B cell (primary cell): ENCODE measurements at regions not wholly inside any gene's neighbourhood (a gene's known extent, or its start where the extent isn't known, plus 50 kb on each side); places are given as distances from the start of the nearest gene placed in this dataset.

ENCODE experiments used
- ATAC-seq: fragments of 200-7000 bp; cut with Tn5 transposase; one replicate; pipeline ENCODE4 v1.10.0; 2021; ENCODE audit warnings: low read depth, mild to moderate bottlenecking, moderate number of reproducible peaks, moderate library complexity
- CTCF ChIA-PET: fragments of 350-600 bp; sonication (Branson Sonifier 250); formaldehyde crosslinking; loops from one replicate; lab custom pipeline; 2021; ENCODE audit warnings: antibody characterized with exemption, inconsistent platforms; lab: Charles Lee
- POLR2A ChIA-PET: fragments of 350-600 bp; sonication (Branson Sonifier 250); formaldehyde crosslinking; loops from one replicate; lab custom pipeline; 2021; ENCODE audit warnings: antibody characterized with exemption; lab: Charles Lee
- DNase-seq: peaks from one replicate; pipeline ENCODE4 v3.0.0; 2013
- H2AFZ ChIP-seq: 2 replicates; pipeline ENCODE4 v1.6.1; 2012; ENCODE audit warnings: mild to moderate bottlenecking, low read depth, low read length; ENCODE audit not compliant: insufficient read depth, poor library complexity, severe bottlenecking
- H3K27ac ChIP-seq, 2 donors: 1 replicate in 1 of 2; 2 replicates in 1 of 2; pipeline ENCODE4 v1.5.1; 2012 to 2013; ENCODE audit warnings: low read length in 2 of 2, mild to moderate bottlenecking in 2 of 2, moderate library complexity in 1 of 2
- H3K27me3 ChIP-seq, 4 experiments: fragments of 200-600 bp in 1 of 4; sonication (generic) in 1 of 4; replicated peaks in 1 of 4; 1 replicate in 2 of 4; 2 replicates in 2 of 4; pipeline versions ENCODE4 v1.6.1 to v1.7.0; 2013 to 2016; ENCODE audit warnings: low read length in 3 of 4, mild to moderate bottlenecking in 2 of 4, mixed read lengths in 1 of 4, moderate library complexity in 1 of 4; ENCODE audit not compliant: insufficient read depth in 4 of 4, control insufficient read depth in 3 of 4; ENCODE audit errors: control extremely low read depth in 1 of 4
- H3K36me3 ChIP-seq, 2 experiments: replicated peaks in 1 of 2; 1 replicate in 1 of 2; 2 replicates in 1 of 2; pipeline versions ENCODE4 v1.6.1 to v1.7.1; 2013; ENCODE audit warnings: low read length in 1 of 2; ENCODE audit not compliant: insufficient read depth in 2 of 2, control insufficient read depth in 1 of 2; ENCODE audit errors: control extremely low read depth in 1 of 2, extremely low read depth in 1 of 2
- H3K4me1 ChIP-seq, 2 donors: fragments of 200-600 bp in 1 of 2; sonication (generic) in 1 of 2; 1 replicate in 1 of 2; 2 replicates in 1 of 2; pipeline versions ENCODE4 v1.5.1 to v1.6.1; 2013 to 2017; ENCODE audit warnings: low read length in 2 of 2; ENCODE audit not compliant: control insufficient read depth in 2 of 2, insufficient read depth in 2 of 2
- H3K4me2 ChIP-seq: replicated peaks from 2 replicates; pipeline ENCODE3; 2012; ENCODE audit warnings: mild to moderate bottlenecking, low read depth, low read length; ENCODE audit not compliant: poor library complexity, severe bottlenecking
- H3K4me3 ChIP-seq, 5 experiments: fragments of 200-600 bp in 1 of 5; sonication (generic) in 1 of 5; 1 replicate in 3 of 5; 2 replicates in 2 of 5; pipeline versions ENCODE4 v1.5.1 to v1.7.0; 2011 to 2016; ENCODE audit warnings: low read length in 4 of 5, mild to moderate bottlenecking in 4 of 5, low read depth in 2 of 5, control low read depth in 1 of 5, moderate library complexity in 1 of 5; ENCODE audit not compliant: insufficient read depth in 1 of 5; ENCODE audit errors: control extremely low read depth in 1 of 5, extremely low read depth in 1 of 5
- H3K79me2 ChIP-seq: fragments of 200-600 bp; sonication (generic); one replicate; pipeline ENCODE4 v1.6.0; 2016; ENCODE audit warnings: low read length; ENCODE audit not compliant: control insufficient read depth, insufficient read depth
- H3K9ac ChIP-seq: fragments of 200-600 bp; sonication (generic); 2 replicates; pipeline ENCODE4 v1.6.1; 2017; ENCODE audit warnings: mild to moderate bottlenecking, low read length, moderate library complexity
- H3K9me3 ChIP-seq, 3 donors: one replicate each; pipeline versions ENCODE4 v1.6.1 to v1.7.1; 2013; ENCODE audit warnings: low read length in 2 of 3; ENCODE audit not compliant: control insufficient read depth in 2 of 3, insufficient read depth in 1 of 3; ENCODE audit errors: control extremely low read depth in 1 of 3
- H4K20me1 ChIP-seq: 2 replicates; pipeline ENCODE4 v1.6.0; 2012; ENCODE audit warnings: mild to moderate bottlenecking, low read length; ENCODE audit not compliant: insufficient read depth, control insufficient read depth, poor library complexity, severe bottlenecking
- H3K27ac Mint-ChIP-seq: one replicate; pipeline ENCODE4 v1.8.0; 2021; ENCODE audit warnings: mixed read lengths
- H3K27me3 Mint-ChIP-seq: one replicate; pipeline ENCODE4 v1.8.0; 2021; ENCODE audit warnings: mixed read lengths
- H3K4me1 Mint-ChIP-seq: one replicate; pipeline ENCODE4 v1.8.0; 2021; ENCODE audit warnings: mixed read lengths
- H3K4me3 Mint-ChIP-seq: one replicate; pipeline ENCODE4 v1.8.0; 2021; ENCODE audit warnings: mixed read lengths
- H3K9me3 Mint-ChIP-seq: one replicate; pipeline ENCODE4 v1.8.0; 2022; ENCODE audit warnings: mixed read lengths; ENCODE audit not compliant: insufficient read depth
- EZH2 ChIP-seq: IDR thresholded peaks from 2 replicates; pipeline ENCODE4 v1.6.1; 2012; ENCODE audit warnings: borderline replicate concordance, low read depth, mild to moderate bottlenecking, moderate library complexity, low read length; ENCODE audit not compliant: insufficient read depth, poor library complexity, severe bottlenecking
- WGBS: methylation state at CpG from one replicate; pipeline ENCODE4 v1.1.5; 2013; ENCODE audit warnings: missing lambda C conversion rate; ENCODE audit not compliant: insufficient coverage; 5-methylcytosine and 5-hydroxymethylcytosine counted together
- intact Hi-C: fragments of 100-400 bp; cut with micrococcal nuclease; formaldehyde crosslinking; loops from one replicate; pipeline ENCODE4 v1.10.0; 2022
- TF ChIP-seq, protein P1 (sequence below): fragments of 200-600 bp; IDR thresholded peaks from one replicate; pipeline ENCODE4 v1.8.0; 2022; ENCODE audit warnings: antibody characterized with exemption, mild to moderate bottlenecking

DNA sequence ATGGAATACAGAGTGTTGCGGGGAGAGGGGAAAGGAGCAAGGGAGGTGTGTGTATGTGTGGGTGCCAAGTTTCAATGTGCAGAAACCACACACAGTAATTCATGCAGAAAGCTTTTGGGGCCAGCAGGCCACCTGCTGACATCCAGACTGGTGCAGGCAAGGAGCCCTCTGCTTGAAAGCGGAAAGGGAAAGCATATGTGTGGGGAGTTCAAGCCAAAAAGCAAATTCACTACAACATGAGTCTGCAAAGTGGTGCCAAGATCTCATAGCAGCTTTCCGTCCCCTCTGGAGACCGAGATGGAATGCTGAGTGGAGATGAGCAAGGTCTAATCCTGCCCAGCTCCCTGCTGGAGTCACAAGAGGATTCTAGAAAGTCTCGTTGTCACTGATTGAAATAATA is 159.7 kb upstream of the VLDLR start:
- H3K9ac ChIP-seq = no peak overlapping the region
- H3K79me2 ChIP-seq = no peaks in the 10 kb centered on the region
- H3K4me2 ChIP-seq = no peak overlapping the region
- POLR2A ChIA-PET = no interaction called here
- no peaks in the 10 kb centered on the region for H4K20me1 ChIP-seq
- Mint-ChIP-seq H3K9me3 (peaks cover 2% of the 10 kb centered on the region), H3K4me1 (no peaks in the 10 kb centered on the region), H3K27ac (no peak overlapping the region), H3K27me3 (peaks cover 5% of the 10 kb centered on the region), H3K4me3 (no peak overlapping the region)
- H3K4me1 ChIP-seq = no peaks in the 10 kb centered on the region
- ATAC-seq = no peak
- H3K27me3 ChIP-seq = no peaks in the 10 kb centered on the region
- intact Hi-C loops = no loop called here
- CTCF ChIA-PET = no interaction called here
- peaks cover 0 to 2% (median 0%) of the 10 kb centered on the region in 3 donors for H3K9me3 ChIP-seq
- no peak overlapping the region for H2AFZ ChIP-seq
- no peak overlapping the region for H3K4me3 ChIP-seq
- no peaks in the 10 kb centered on the region for H3K36me3 ChIP-seq
- WGBS = 98% methylated on average over 4 of the region's 5 CpGs
- TF ChIP-seq, protein P1, sequence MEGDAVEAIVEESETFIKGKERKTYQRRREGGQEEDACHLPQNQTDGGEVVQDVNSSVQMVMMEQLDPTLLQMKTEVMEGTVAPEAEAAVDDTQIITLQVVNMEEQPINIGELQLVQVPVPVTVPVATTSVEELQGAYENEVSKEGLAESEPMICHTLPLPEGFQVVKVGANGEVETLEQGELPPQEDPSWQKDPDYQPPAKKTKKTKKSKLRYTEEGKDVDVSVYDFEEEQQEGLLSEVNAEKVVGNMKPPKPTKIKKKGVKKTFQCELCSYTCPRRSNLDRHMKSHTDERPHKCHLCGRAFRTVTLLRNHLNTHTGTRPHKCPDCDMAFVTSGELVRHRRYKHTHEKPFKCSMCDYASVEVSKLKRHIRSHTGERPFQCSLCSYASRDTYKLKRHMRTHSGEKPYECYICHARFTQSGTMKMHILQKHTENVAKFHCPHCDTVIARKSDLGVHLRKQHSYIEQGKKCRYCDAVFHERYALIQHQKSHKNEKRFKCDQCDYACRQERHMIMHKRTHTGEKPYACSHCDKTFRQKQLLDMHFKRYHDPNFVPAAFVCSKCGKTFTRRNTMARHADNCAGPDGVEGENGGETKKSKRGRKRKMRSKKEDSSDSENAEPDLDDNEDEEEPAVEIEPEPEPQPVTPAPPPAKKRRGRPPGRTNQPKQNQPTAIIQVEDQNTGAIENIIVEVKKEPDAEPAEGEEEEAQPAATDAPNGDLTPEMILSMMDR = no peak
- TF ChIP-seq EZH2 = no peak
- no peak for DNase-seq
- H3K27ac ChIP-seq = no peak overlapping the region

DNA sequence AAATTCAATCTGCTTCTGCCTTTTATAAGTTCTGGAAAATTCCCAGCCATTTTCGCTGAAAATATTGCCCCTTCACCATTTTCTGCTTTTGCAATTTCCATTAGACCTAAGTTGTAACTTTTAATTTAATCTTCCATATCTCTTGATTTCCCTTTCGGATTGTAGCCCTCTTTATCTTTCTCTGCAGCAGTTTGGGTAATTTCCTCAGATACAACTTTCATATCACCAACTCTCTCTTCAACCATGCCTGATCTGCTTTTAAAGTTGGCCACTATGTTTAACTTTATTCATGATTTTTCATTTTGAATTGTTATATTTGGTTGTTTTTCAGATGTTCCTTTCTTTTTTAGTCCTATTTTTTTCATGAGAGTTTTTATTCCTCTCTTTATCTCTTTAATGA is 157.0 kb upstream of the VLDLR start:
- no peak overlapping the region for H3K4me3 Mint-ChIP-seq
- WGBS = 100% methylated on average over 2 of the region's 2 CpGs
- H3K27me3 Mint-ChIP-seq = peaks cover 10% of the 10 kb centered on the region

More for the DNA sequence above, 157.0 kb upstream of the VLDLR start:
- no peak overlapping the region for H2AFZ ChIP-seq
- no peak overlapping the region for H3K9ac ChIP-seq
- no peak overlapping the region for H3K27ac Mint-ChIP-seq
- peaks cover 2% of the 10 kb centered on the region for H3K9me3 Mint-ChIP-seq
- no peak overlapping the region for H3K4me3 ChIP-seq
- ATAC-seq (no peak), DNase-seq (no peak)
- intact Hi-C loops = no loop called here
- H4K20me1 ChIP-seq = no peaks in the 10 kb centered on the region
- H3K27me3 ChIP-seq = no peaks in the 10 kb centered on the region
- no peak overlapping the region for H3K4me2 ChIP-seq
- TF ChIP-seq EZH2 = no peak
- TF ChIP-seq, protein P1 = no peak
- no peaks in the 10 kb centered on the region for H3K4me1 ChIP-seq
- CTCF ChIA-PET = no interaction called here
- POLR2A ChIA-PET = no interaction called here
- H3K36me3 ChIP-seq = no peaks in the 10 kb centered on the region
- peaks cover 0 to 2% (median 0%) of the 10 kb centered on the region in 3 donors for H3K9me3 ChIP-seq
- no peaks in the 10 kb centered on the region for H3K4me1 Mint-ChIP-seq
- H3K27ac ChIP-seq = no peak overlapping the region
- no peaks in the 10 kb centered on the region for H3K79me2 ChIP-seq
